ENCODE measurements at regions not wholly inside any gene's neighbourhood (a gene's known extent, or its start where the extent isn't known, plus 50 kb on each side); places are given as distances from the start of the nearest gene placed in this dataset.
A peak's percentile ranks its signal among the peaks of the same experiment; 100 is the strongest.

- Mint-ChIP-seq H3K27ac (ENCODE audit: unreplicated experiment) (no peak overlapping the region), H3K36me3 (ENCODE audit: low read depth, unreplicated experiment) (no peaks in the 10 kb centered on the region), H3K4me1 (ENCODE audit: low read depth, unreplicated experiment) (peaks cover 12% of the 10 kb centered on the region), H3K4me3 (ENCODE audit: unreplicated experiment) (no peak overlapping the region), H3K9me3 (ENCODE audit: unreplicated experiment) (peaks cover 5% of the 10 kb centered on the region), H3K27me3 (ENCODE audit: low read depth, unreplicated experiment) (peaks cover 30% of the 10 kb centered on the region)
- Histone ChIP-seq H3K36me3 (ENCODE audit: insufficient read depth, low read length) (no peaks in the 10 kb centered on the region), H3K79me2 (ENCODE audit: insufficient read depth, low read length) (no peaks in the 10 kb centered on the region), H4K20me1 (ENCODE audit: insufficient read depth, low read length) (no peaks in the 10 kb centered on the region), H2AFZ (ENCODE audit: low read depth, low read length) (no peak overlapping the region), H3K4me1 (ENCODE audit: insufficient read depth, low read length) (peaks cover 7% of the 10 kb centered on the region), H3K4me3 (ENCODE audit: insufficient read depth, low read depth, low read length) (no peak overlapping the region), H3K27me3 (ENCODE audit: insufficient read depth, low read length) (peaks cover 15% of the 10 kb centered on the region), H3K9ac (ENCODE audit: low read length) (no peak overlapping the region), H3K27ac (ENCODE audit: low read depth, low read length) (no peak overlapping the region), H3K4me2 (ENCODE audit: low read length) (no peak overlapping the region), H3K9me3 (ENCODE audit: insufficient read depth, low read depth, low read length) (no peaks in the 10 kb centered on the region)
- TF ChIP-seq CTCF (IDR thresholded peaks at IDR 0.05; ENCODE audit: insufficient read depth, low read depth, low read length): no peak
- no peak for TF ChIP-seq EZH2 (IDR thresholded peaks at IDR 0.05; ENCODE audit: insufficient read depth, low read length)
- no peak for DNase-seq (ENCODE audit: low read depth)
- FAIRE-seq: peak; percentile 34
Measured at GRCh38 chr11:19642185-19643158, 70.2 kb upstream of the NAV2 start.

GRCh38 chr11:19639603-19640105 is 73.0 kb upstream of the NAV2 start:
- peak overlapping the region; percentile 37 for H3K27ac Mint-ChIP-seq (ENCODE audit: unreplicated experiment)
- Histone ChIP-seq H3K79me2 (ENCODE audit: insufficient read depth, low read length) (no peaks in the 10 kb centered on the region), H2AFZ (ENCODE audit: low read depth, low read length) (no peak overlapping the region), H3K9ac (ENCODE audit: low read length) (no peak overlapping the region), H3K27ac (ENCODE audit: low read depth, low read length) (no peak overlapping the region), H3K4me3 (ENCODE audit: insufficient read depth, low read depth, low read length) (no peak overlapping the region), H4K20me1 (ENCODE audit: insufficient read depth, low read length) (no peaks in the 10 kb centered on the region), H3K36me3 (ENCODE audit: insufficient read depth, low read length) (no peaks in the 10 kb centered on the region), H3K27me3 (ENCODE audit: insufficient read depth, low read length) (peaks cover 20% of the 10 kb centered on the region), H3K4me1 (ENCODE audit: insufficient read depth, low read length) (no peaks in the 10 kb centered on the region), H3K4me2 (ENCODE audit: low read length) (no peak overlapping the region), H3K9me3 (ENCODE audit: insufficient read depth, low read depth, low read length) (no peaks in the 10 kb centered on the region)
- no peak for FAIRE-seq
- no peak for TF ChIP-seq EZH2 (IDR thresholded peaks at IDR 0.05; ENCODE audit: insufficient read depth, low read length)
- TF ChIP-seq CTCF (IDR thresholded peaks at IDR 0.05; ENCODE audit: insufficient read depth, low read depth, low read length): no peak
- no peak for DNase-seq (ENCODE audit: low read depth)
- H3K4me3 Mint-ChIP-seq (ENCODE audit: unreplicated experiment): no peak overlapping the region
- peaks cover 4% of the 10 kb centered on the region for H3K4me1 Mint-ChIP-seq (ENCODE audit: low read depth, unreplicated experiment)
- peaks cover 2% of the 10 kb centered on the region for H3K36me3 Mint-ChIP-seq (ENCODE audit: low read depth, unreplicated experiment)
- peaks cover 27% of the 10 kb centered on the region for H3K27me3 Mint-ChIP-seq (ENCODE audit: low read depth, unreplicated experiment)
- H3K9me3 Mint-ChIP-seq (ENCODE audit: unreplicated experiment): peaks cover 7% of the 10 kb centered on the region
